GM20000 (cell line): ENCODE measurements at regions not wholly inside any gene's neighbourhood (a gene's known extent, or its start where the extent isn't known, plus 50 kb on each side); places are given as distances from the start of the nearest gene placed in this dataset.

Source experiments
- DNase-seq: peaks from one replicate; pipeline ENCODE4 v3.0.0; 2012; ENCODE audit warnings: low spot score
- CTCF ChIP-seq: IDR thresholded peaks from 2 replicates; pipeline ENCODE4 v1.5.1; 2012; ENCODE audit warnings: mild to moderate bottlenecking, control low read depth; ENCODE audit errors: extremely low read depth, missing control alignments

DNA sequence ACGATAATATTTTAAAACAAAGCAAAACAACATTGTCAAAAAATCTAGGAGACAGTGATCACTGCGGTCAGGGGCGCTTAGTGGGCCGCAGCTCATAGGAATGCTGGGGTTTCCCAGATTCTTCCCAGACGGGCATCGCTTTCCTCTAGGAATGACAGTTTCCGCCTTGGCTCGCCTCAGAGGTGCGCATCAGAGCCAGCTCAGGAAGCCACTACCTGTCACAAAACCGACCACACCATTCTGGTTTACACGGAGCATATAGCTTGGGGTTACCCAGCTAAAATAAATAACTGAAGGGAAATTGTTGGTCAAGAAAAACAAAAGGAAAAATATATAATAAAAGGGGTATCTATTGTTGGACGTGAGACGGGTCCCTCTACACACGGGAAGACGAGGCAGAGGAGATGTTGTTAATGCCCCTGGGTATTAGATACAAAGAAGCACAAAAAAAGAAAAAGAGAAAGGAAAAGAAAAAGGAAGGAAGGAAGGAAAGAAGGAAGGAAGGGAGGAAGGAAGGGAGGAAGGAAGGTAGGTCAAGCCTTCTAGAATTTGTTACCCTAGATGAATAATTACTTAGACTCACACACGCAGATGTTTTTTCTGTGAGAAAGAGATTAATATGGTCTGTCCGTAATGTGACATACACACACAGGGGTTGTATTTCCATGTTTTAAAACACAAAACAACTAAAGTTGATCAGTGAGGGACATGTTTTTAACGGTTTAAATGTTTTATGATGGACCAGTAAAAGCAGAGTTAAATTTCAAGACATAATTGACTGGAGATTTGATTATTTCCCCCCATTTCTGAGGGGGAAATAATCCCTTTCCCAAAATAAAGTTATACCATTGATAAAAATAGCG is 292.4 kb upstream of the NFE2L3 start:
- DNase-seq, result no peak
- TF ChIP-seq CTCF, result no peak

DNA sequence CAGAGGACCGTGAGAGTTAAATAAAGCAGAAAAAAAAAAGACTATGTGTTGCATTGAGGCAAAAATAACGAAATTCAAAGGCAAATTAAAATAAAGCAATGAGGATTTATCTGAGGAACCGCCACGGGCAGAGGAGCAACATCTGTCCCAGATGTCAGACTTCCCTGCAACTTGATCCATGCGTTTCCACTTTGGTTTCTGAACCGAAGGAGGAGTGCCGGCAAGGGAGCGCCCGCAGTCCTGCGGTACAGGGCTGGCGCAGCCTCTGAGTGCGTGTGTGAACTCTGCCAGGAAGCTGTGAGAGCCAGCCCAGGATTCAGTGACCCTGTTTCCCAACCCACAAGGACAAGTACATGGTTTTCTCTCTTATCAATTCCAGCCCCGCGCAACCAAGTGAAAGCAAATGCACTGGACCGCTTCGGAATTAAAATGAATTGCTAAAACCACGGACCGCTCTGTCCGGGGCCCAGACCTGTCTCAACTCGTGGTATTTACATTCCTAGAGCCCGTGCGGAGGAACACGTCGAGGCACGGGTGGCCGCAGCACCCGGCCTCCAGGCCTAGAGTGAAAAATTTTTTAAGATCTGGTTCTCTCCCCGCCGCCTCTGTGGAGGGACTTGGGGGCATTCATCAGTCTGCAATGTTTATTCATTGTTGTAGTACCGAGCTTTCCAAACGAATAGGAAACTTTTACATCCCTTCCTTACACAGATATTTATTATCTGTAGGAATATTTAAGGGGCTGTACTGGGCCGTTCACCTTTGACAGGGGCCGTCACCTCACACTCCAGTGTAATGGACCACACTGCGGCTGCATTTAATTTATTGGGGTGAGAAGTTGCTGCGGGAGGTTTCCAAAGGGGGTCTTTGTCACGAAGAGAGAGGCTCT is 291.5 kb upstream of the NFE2L3 start:
- DNase-seq, result no peak
- no peak for TF ChIP-seq CTCF

GRCh38 chr7:25861164-25861496 is 290.9 kb upstream of the NFE2L3 start:
- no peak for TF ChIP-seq CTCF
- no peak for DNase-seq

GRCh38 chr7:25861601-25862260 is 290.3 kb upstream of the NFE2L3 start:
- TF ChIP-seq CTCF, result no peak
- no peak for DNase-seq

GRCh38 chr7:25862261-25863004 is 289.6 kb upstream of the NFE2L3 start:
- TF ChIP-seq CTCF, result no peak
- DNase-seq, result peak; percentile 88

DNA sequence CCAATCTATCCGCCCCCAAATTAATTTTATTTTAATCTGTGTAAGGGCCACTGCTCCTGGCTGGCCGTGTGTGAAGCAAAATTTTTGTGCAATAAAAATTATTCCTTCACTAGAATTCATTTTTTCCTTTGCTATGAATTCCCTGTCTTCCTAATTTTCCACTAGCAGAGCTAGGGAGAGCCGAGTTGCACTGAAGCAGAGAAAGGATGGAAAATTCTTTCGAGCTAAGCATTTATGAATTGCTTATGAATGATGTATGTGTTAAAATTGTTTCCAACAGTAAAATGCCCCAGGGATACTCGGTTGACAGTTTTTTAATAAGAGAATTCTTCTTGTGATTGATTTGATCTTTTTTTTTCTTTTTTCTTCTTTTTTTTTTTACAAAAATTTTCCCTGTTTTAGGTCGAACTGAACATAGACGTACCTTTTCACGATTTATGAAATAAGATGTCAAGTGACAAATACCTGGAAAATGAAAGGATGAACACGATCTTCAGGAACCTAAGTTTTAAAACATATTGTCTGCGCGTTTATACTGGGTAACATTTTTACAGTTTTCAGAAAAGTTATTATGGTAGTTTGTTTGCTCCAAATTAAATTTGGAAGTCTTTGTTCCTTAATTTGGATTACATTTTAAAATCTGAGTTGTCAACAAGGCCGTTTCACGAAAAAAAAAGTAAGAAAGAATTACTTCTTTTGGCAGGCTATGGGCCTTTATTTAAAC is 288.8 kb upstream of the NFE2L3 start:
- TF ChIP-seq CTCF, result no peak
- DNase-seq, result no peak
